Astrocyte (in vitro differentiated cells and primary cell): ENCODE measurements at regions not wholly inside any gene's neighbourhood (a gene's known extent, or its start where the extent isn't known, plus 50 kb on each side); places are given as distances from the start of the nearest gene placed in this dataset.

Source experiments
- DNase-seq: peaks from one replicate; pipeline ENCODE4 v3.0.0-alpha.2; 2010; ENCODE audit warnings: low read depth
- FAIRE-seq: peaks from 2 replicates; lab custom pipeline; 2011; peaks lifted over from hg19 to GRCh38; lab: Jason Lieb, UNC
- H2AFZ ChIP-seq: 2 replicates; pipeline ENCODE4 v1.6.0; 2012; ENCODE audit warnings: low read depth, low read length, inconsistent platforms
- H3K27ac ChIP-seq: 2 replicates; pipeline ENCODE4 v1.5.1; 2011; ENCODE audit warnings: low read depth, low read length, inconsistent platforms
- H3K27me3 ChIP-seq: 2 replicates; pipeline ENCODE4 v1.6.0; 2011; ENCODE audit warnings: low read length, inconsistent platforms; ENCODE audit not compliant: insufficient read depth
- H3K36me3 ChIP-seq: 2 replicates; pipeline ENCODE4 v1.5.1; 2011; ENCODE audit warnings: low read length, inconsistent platforms; ENCODE audit not compliant: insufficient read depth
- H3K4me1 ChIP-seq: 2 replicates; pipeline ENCODE4 v1.5.1; 2011; ENCODE audit warnings: low read length, inconsistent platforms; ENCODE audit not compliant: insufficient read depth
- H3K4me2 ChIP-seq: 2 replicates; pipeline ENCODE4 v1.6.0; 2012; ENCODE audit warnings: low read length, inconsistent platforms
- H3K4me3 ChIP-seq: 2 replicates; pipeline ENCODE4 v1.5.1; 2011; ENCODE audit warnings: low read depth, mild to moderate bottlenecking, low read length, inconsistent platforms; ENCODE audit not compliant: insufficient read depth
- H3K79me2 ChIP-seq: 2 replicates; pipeline ENCODE4 v1.6.0; 2012; ENCODE audit warnings: mild to moderate bottlenecking, low read length, inconsistent platforms; ENCODE audit not compliant: insufficient read depth
- H3K9ac ChIP-seq: 2 replicates; pipeline ENCODE4 v1.6.0; 2012; ENCODE audit warnings: mild to moderate bottlenecking, low read length, inconsistent platforms
- H3K9me3 ChIP-seq: 2 replicates; pipeline ENCODE4 v1.5.1; 2012; ENCODE audit warnings: low read depth, mild to moderate bottlenecking, low read length, inconsistent platforms; ENCODE audit not compliant: insufficient read depth
- H4K20me1 ChIP-seq: 2 replicates; pipeline ENCODE4 v1.6.0; 2012; ENCODE audit warnings: low read length, inconsistent platforms; ENCODE audit not compliant: insufficient read depth
- H3K27ac Mint-ChIP-seq: one replicate; pipeline ENCODE4 v1.8.0; 2021; ENCODE audit warnings: mild to moderate bottlenecking, mixed read lengths; ENCODE audit not compliant: unreplicated experiment
- H3K27me3 Mint-ChIP-seq: one replicate; pipeline ENCODE4 v1.8.0; 2021; ENCODE audit warnings: low read depth, mixed read lengths; ENCODE audit not compliant: unreplicated experiment
- H3K36me3 Mint-ChIP-seq: one replicate; pipeline ENCODE4 v1.8.0; 2021; ENCODE audit warnings: low read depth, mixed read lengths; ENCODE audit not compliant: unreplicated experiment
- H3K4me1 Mint-ChIP-seq: one replicate; pipeline ENCODE4 v1.8.0; 2021; ENCODE audit warnings: low read depth, mixed read lengths; ENCODE audit not compliant: unreplicated experiment
- H3K4me3 Mint-ChIP-seq: one replicate; pipeline ENCODE4 v1.8.0; 2021; ENCODE audit warnings: mild to moderate bottlenecking, moderate library complexity, mixed read lengths; ENCODE audit not compliant: unreplicated experiment
- H3K9me3 Mint-ChIP-seq: one replicate; pipeline ENCODE4 v1.8.0; 2021; ENCODE audit warnings: mild to moderate bottlenecking, mixed read lengths; ENCODE audit not compliant: unreplicated experiment
- CTCF ChIP-seq: IDR thresholded peaks from 2 replicates; pipeline ENCODE4 v1.5.1; 2011; ENCODE audit warnings: low read depth, mild to moderate bottlenecking, inconsistent platforms, low read length, moderate library complexity; ENCODE audit not compliant: insufficient read depth
- EZH2 ChIP-seq: IDR thresholded peaks from 2 replicates; pipeline ENCODE4 v1.6.1; 2012; ENCODE audit warnings: mild to moderate bottlenecking, low read length, inconsistent platforms; ENCODE audit not compliant: insufficient read depth

GRCh38 chr4:18440527-18441202 is 419.1 kb upstream of the LCORL start:
- H3K4me1 ChIP-seq = no peaks in the 10 kb centered on the region
- H3K4me3 ChIP-seq = no peak overlapping the region
- FAIRE-seq (no peak), DNase-seq (no peak)
- Mint-ChIP-seq H3K9me3 (peaks cover 6% of the 10 kb centered on the region), H3K4me1 (no peaks in the 10 kb centered on the region), H3K27ac (no peak overlapping the region), H3K27me3 (no peaks in the 10 kb centered on the region), H3K36me3 (no peaks in the 10 kb centered on the region), H3K4me3 (no peak overlapping the region)
- no peak overlapping the region for H2AFZ ChIP-seq
- no peaks in the 10 kb centered on the region for H3K27me3 ChIP-seq
- peaks cover 2% of the 10 kb centered on the region for H3K9me3 ChIP-seq
- no peak overlapping the region for H3K4me2 ChIP-seq
- TF ChIP-seq EZH2 (no peak), CTCF (no peak)
- H3K79me2 ChIP-seq = no peaks in the 10 kb centered on the region
- no peaks in the 10 kb centered on the region for H4K20me1 ChIP-seq
- H3K27ac ChIP-seq = no peak overlapping the region
- no peak overlapping the region for H3K9ac ChIP-seq
- H3K36me3 ChIP-seq = no peaks in the 10 kb centered on the region

GRCh38 chr4:18439311-18439710 is 417.8 kb upstream of the LCORL start:
- FAIRE-seq = no peak

More at GRCh38 chr4:18439311-18439710, 417.8 kb upstream of the LCORL start:
- Histone ChIP-seq H2AFZ (no peak overlapping the region), H3K9ac (no peak overlapping the region), H3K27ac (no peak overlapping the region), H3K4me1 (no peaks in the 10 kb centered on the region), H4K20me1 (no peaks in the 10 kb centered on the region), H3K9me3 (peaks cover 2% of the 10 kb centered on the region), H3K36me3 (no peaks in the 10 kb centered on the region), H3K4me2 (no peak overlapping the region), H3K27me3 (no peaks in the 10 kb centered on the region), H3K79me2 (no peaks in the 10 kb centered on the region), H3K4me3 (no peak overlapping the region)
- no peak for DNase-seq
- Mint-ChIP-seq H3K27me3 (no peaks in the 10 kb centered on the region), H3K4me3 (no peak overlapping the region), H3K9me3 (peaks cover 6% of the 10 kb centered on the region), H3K4me1 (no peaks in the 10 kb centered on the region), H3K27ac (no peak overlapping the region), H3K36me3 (no peaks in the 10 kb centered on the region)
- TF ChIP-seq CTCF = no peak
- TF ChIP-seq EZH2 = no peak
